AG04449 (cell line): ENCODE measurements at regions not wholly inside any gene's neighbourhood (a gene's known extent, or its start where the extent isn't known, plus 50 kb on each side); places are given as distances from the start of the nearest gene placed in this dataset.

ENCODE experiments used
- CTCF ChIA-PET: fragments of 350-600 bp; formaldehyde crosslinking; extraction: SDS; loops from one replicate; lab custom pipeline; 2021; ENCODE audit warnings: antibody characterized with exemption; lab: Yijun Ruan, JAX
- POLR2A ChIA-PET: fragments of 400-600, 350-600 bp; formaldehyde crosslinking; extraction: SDS; loops from one replicate; lab custom pipeline; 2020; ENCODE audit warnings: antibody characterized with exemption, inconsistent platforms; lab: Yijun Ruan, JAX
- DNase-seq: peaks from one replicate; pipeline ENCODE4 v3.0.0-alpha.2; 2010; ENCODE audit warnings: low read depth, low spot score
- H3K4me3 ChIP-seq: 2 replicates; pipeline ENCODE4 v1.5.1; 2011; ENCODE audit warnings: low read depth, mild to moderate bottlenecking, control low read depth, low read length
- TF ChIP-seq, protein P1 (sequence below): IDR thresholded peaks from one replicate; pipeline ENCODE4 v1.5.1; 2011; ENCODE audit warnings: mild to moderate bottlenecking, moderate library complexity, low read length, control low read depth, inconsistent platforms; ENCODE audit not compliant: insufficient read depth; ENCODE audit errors: missing control alignments

DNA sequence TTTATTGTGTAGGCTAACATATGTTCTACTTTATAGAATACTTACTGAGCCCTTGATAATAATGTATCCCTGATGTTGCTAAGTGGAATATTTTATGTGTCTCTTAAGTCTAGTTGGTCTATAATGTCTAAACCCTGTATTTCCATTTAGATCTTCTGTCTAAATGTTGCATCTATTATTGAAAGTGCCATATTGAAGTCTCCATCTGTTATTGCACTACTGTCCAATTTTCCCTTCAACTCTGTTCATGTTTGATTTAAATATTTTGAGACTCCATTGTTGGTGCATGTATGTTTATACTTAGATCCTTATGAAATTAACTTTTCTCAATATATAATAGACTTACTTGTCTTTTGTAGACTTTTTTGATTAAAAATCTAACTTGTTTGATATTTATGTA is 924.5 kb upstream of the KCND2 start:
- TF ChIP-seq, protein P1, sequence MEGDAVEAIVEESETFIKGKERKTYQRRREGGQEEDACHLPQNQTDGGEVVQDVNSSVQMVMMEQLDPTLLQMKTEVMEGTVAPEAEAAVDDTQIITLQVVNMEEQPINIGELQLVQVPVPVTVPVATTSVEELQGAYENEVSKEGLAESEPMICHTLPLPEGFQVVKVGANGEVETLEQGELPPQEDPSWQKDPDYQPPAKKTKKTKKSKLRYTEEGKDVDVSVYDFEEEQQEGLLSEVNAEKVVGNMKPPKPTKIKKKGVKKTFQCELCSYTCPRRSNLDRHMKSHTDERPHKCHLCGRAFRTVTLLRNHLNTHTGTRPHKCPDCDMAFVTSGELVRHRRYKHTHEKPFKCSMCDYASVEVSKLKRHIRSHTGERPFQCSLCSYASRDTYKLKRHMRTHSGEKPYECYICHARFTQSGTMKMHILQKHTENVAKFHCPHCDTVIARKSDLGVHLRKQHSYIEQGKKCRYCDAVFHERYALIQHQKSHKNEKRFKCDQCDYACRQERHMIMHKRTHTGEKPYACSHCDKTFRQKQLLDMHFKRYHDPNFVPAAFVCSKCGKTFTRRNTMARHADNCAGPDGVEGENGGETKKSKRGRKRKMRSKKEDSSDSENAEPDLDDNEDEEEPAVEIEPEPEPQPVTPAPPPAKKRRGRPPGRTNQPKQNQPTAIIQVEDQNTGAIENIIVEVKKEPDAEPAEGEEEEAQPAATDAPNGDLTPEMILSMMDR, result no peak
- no peak overlapping the region for H3K4me3 ChIP-seq
- ChIA-PET POLR2A (no interaction called here), CTCF (no interaction called here)
- no peak for DNase-seq

DNA sequence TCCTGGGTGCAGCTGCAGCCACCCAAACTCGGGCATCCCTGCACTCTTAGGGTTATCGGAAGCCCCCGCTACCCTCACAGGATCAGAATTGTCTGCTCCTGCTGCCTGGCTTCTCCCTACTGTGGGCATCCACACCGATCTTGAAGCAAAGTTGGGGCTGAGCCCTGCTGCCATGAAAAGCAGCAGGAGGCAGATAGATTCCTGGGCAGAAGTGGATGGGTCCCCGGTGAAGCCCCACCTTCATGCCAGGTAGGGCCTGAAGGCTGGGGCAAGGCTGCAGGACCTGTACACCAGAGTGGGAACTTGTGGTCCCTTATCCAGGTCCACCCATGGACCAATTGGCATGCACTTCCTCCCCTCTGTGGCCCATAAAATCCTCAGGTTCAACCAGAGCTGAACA is 922.6 kb upstream of the KCND2 start:
- TF ChIP-seq, protein P1, result no peak
- POLR2A ChIA-PET, result no interaction called here
- no peak for DNase-seq
- H3K4me3 ChIP-seq, result no peak overlapping the region
- CTCF ChIA-PET, result no interaction called here

DNA sequence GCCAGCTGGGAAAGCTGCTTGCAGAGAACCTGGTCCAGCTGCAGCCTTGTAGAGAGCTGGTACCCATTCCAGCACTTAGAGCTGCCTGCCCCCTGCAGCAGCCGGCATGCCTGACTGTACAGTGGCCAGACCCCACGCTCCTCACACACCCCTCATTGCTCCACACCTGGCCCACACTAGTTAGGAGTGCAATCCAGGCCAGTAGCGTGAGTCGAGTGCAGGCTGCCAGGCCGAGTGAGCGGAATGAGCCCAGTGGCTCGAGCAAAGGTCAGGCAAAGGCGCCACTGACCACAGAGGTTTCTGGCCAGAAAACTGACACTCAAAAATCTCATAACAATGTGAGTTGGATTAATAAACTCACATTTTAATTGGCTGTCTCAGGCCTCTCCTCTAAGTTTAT is 921.7 kb upstream of the KCND2 start:
- DNase-seq, result no peak
- TF ChIP-seq, protein P1, result no peak
- no peak overlapping the region for H3K4me3 ChIP-seq
- CTCF ChIA-PET, result no interaction called here
- POLR2A ChIA-PET, result no interaction called here

DNA sequence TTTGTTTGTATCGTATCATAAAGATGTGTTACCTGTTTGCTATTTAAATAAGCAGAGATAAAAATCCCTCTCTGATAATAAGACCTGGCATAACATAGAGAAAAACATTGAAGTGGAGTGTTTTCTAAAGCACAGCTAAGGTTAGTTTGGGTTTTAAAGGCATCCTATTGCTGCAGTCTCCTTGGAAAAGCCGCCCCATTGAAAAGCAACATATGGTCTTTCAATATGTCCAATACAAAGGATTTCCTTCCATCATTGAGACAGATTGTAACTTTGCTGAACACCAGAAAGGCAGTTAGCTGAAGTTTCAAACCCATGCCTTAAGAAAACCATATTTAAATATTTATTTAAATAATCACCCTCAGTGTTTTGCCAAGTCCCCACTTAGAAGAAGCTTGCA is 898.5 kb upstream of the KCND2 start:
- TF ChIP-seq, protein P1, result no peak
- ChIA-PET POLR2A (no interaction called here), CTCF (no interaction called here)
- no peak for DNase-seq
- H3K4me3 ChIP-seq, result no peak overlapping the region

DNA sequence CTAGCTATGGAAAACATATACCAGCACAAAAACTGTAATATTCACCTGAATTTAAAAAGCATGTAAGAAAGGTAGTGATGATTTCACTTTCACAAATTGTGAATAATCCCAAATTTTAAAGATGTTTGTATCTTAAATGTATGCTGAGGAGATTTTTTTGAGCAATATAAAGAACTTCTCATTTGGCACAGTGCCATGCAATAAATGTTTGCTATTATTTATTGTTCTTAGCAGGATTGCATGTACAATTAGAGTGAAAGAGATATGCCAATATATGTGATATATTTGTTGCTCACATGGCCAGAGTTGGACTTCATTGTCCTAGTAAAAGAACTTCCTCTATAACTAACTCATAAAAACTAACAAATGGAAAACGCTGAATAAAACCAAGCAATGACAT is 895.1 kb upstream of the KCND2 start:
- no peak overlapping the region for H3K4me3 ChIP-seq
- TF ChIP-seq, protein P1, result no peak
- CTCF ChIA-PET, result no interaction called here
- POLR2A ChIA-PET, result no interaction called here
- no peak for DNase-seq

DNA sequence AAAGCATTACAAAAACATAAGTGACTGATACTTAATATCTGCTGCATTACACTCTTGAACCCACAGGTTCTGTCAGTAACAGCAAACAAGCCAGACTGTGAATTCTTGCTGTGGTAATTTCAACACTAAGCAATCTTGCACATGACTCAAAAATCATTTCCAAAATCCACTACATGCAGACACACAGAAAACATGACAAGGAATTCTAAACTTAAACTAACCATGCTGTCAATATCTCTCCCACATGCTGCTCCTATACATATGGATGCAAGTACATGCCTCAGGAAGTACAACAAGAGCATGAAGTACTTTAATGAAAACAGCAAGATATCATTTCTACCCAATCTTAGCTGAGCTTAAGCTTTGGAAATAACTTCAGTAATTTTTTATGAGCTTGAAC is 890.2 kb upstream of the KCND2 start:
- H3K4me3 ChIP-seq, result no peak overlapping the region
- no peak for DNase-seq
- ChIA-PET POLR2A (no interaction called here), CTCF (no interaction called here)
- TF ChIP-seq, protein P1, result no peak

DNA sequence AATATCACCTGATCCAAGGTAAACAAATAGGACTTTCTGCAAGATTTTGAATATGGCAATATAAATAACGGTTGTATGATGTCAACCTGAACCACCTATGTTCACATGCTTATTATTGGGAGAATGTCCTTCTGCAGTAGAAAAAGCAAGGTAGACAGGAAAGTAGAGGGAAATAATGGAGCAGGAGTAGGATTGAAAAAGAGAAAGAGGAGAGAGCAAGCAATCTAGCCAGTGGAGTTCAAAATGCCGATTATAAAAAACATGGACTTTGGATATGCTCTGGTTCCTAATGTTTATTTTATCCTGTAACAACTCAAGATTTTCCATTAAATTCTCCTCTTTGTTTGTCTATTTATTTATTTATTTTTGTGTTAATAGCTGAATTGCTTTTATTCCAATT is 878.0 kb upstream of the KCND2 start:
- H3K4me3 ChIP-seq, result no peak overlapping the region
- ChIA-PET CTCF (no interaction called here), POLR2A (no interaction called here)
- TF ChIP-seq, protein P1, result no peak
- DNase-seq, result no peak
